ENCODE measurements at regions not wholly inside any gene's neighbourhood (a gene's known extent, or its start where the extent isn't known, plus 50 kb on each side); places are given as distances from the start of the nearest gene placed in this dataset.

DNA sequence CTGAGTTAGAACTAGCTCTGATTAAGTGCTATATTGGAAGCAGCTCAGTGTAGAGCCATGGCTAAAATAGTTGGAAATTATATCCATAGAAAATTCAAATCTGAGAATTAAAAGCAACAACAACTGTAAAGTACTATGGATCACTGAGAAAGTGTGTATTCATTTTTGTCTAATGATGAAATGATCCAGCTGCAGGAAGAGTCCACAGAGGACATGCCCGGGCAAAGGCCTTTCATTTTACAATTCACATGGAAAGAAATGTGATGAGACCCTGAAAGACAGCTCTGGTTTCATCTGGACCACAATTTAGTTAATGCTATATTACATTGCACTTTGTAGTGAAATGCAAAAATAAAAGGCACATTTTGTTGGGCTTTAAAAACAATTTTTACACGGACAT lies 196.8 kb upstream of the FAT1 start:
- H3K9me3 ChIP-seq (ENCODE audit: low read length): no peaks in the 10 kb centered on the region
- no peaks in the 10 kb centered on the region for H3K36me3 ChIP-seq (ENCODE audit: insufficient read depth, low read length)
- no peak overlapping the region for H3K4me3 ChIP-seq (ENCODE audit: low read depth in 1 of 2, low read length in 2 of 2)
- no peaks in the 10 kb centered on the region for H3K27me3 ChIP-seq (ENCODE audit: control insufficient read depth in 1 of 2, insufficient read depth in 2 of 2, low read length in 2 of 2)
- H3K9ac ChIP-seq (ENCODE audit: low read length): no peak overlapping the region
- peak overlapping the region; percentile 64 for H3K27ac ChIP-seq (ENCODE audit: low read depth, low read length)
- H3K4me1 ChIP-seq (ENCODE audit: insufficient read depth, low read length): peaks cover 37% of the 10 kb centered on the region

DNA sequence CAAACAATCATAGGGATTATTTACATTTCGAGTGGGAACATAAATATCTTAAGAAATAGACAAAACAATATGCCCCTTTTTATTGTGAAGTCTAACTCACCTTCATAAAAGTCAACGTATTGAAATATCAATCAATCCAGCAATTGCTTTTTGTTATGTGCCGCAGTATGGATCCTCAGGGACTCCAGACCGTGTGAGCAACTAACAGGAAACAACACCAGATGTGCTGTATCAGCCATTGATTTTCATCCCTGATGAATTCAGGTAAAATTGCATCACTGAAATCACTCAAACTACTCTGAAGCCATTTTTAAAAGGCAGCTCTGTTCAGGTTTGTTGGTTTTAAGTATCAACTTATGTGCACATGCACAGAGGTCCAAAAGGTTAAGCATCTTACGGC lies 197.3 kb upstream of the FAT1 start:
- peaks cover 37% of the 10 kb centered on the region for H3K4me1 ChIP-seq (ENCODE audit: insufficient read depth, low read length)
- H3K9me3 ChIP-seq (ENCODE audit: low read length): no peaks in the 10 kb centered on the region
- H3K4me3 ChIP-seq (ENCODE audit: low read depth in 1 of 2, low read length in 2 of 2): no peak overlapping the region
- H3K27ac ChIP-seq (ENCODE audit: low read depth, low read length): peak overlapping the region; percentile 64
- no peaks in the 10 kb centered on the region for H3K36me3 ChIP-seq (ENCODE audit: insufficient read depth, low read length)
- no peak overlapping the region for H3K9ac ChIP-seq (ENCODE audit: low read length)
- H3K27me3 ChIP-seq (ENCODE audit: control insufficient read depth in 1 of 2, insufficient read depth in 2 of 2, low read length in 2 of 2): no peaks in the 10 kb centered on the region

DNA sequence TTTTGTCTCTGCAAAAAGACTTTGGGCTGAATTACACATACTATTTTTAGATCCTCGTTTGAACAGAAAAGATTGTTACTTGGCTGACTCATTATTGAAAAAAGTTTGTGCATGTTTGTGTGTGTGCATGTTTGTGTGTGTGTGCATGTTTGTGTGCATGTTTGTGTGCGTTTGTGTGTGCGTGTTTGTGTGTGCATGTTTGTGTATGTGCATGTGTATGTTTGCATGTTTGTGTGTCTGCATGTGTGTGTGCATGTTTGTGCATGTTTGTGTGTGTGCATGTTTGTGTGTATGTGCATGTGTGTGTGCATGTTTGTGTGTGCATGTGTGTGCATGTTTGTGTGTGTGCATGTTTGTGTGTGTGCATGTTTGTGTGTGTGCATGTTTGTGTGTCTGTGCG lies 201.1 kb upstream of the FAT1 start:
- Histone ChIP-seq H3K4me3 (ENCODE audit: low read depth in 1 of 2, low read length in 2 of 2) (no peak overlapping the region), H3K9ac (ENCODE audit: low read length) (no peak overlapping the region), H3K36me3 (ENCODE audit: insufficient read depth, low read length) (no peaks in the 10 kb centered on the region), H3K27ac (ENCODE audit: low read depth, low read length) (no peak overlapping the region), H3K9me3 (ENCODE audit: low read length) (no peaks in the 10 kb centered on the region), H3K4me1 (ENCODE audit: insufficient read depth, low read length) (peaks cover 14% of the 10 kb centered on the region), H3K27me3 (ENCODE audit: control insufficient read depth in 1 of 2, insufficient read depth in 2 of 2, low read length in 2 of 2) (no peaks in the 10 kb centered on the region)

DNA sequence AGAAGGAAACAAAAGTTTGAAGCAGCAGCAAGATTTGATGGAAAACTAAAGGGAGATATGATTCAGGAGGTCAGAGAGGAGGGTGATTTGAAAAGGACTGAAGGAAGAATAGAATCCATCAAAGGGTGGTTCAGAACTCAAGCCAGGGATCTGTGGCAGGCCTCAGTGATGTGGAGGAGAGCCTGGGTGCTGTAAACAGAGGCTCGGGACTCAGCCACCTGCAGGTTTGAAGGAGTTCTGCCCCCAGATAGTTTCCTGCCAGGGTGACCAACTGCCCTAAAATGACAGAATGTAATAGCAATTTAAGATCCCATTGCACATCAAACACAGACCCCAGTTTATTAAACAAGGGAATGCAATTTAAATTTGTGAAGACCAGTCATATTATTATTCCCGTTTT lies 204.0 kb upstream of the FAT1 start:
- H3K4me3 ChIP-seq (ENCODE audit: low read depth in 1 of 2, low read length in 2 of 2): no peak overlapping the region
- no peaks in the 10 kb centered on the region for H3K4me1 ChIP-seq (ENCODE audit: insufficient read depth, low read length)
- no peaks in the 10 kb centered on the region for H3K36me3 ChIP-seq (ENCODE audit: insufficient read depth, low read length)
- H3K9me3 ChIP-seq (ENCODE audit: low read length): no peaks in the 10 kb centered on the region
- no peaks in the 10 kb centered on the region for H3K27me3 ChIP-seq (ENCODE audit: control insufficient read depth in 1 of 2, insufficient read depth in 2 of 2, low read length in 2 of 2)
- H3K9ac ChIP-seq (ENCODE audit: low read length): no peak overlapping the region
- no peak overlapping the region for H3K27ac ChIP-seq (ENCODE audit: low read depth, low read length)

DNA sequence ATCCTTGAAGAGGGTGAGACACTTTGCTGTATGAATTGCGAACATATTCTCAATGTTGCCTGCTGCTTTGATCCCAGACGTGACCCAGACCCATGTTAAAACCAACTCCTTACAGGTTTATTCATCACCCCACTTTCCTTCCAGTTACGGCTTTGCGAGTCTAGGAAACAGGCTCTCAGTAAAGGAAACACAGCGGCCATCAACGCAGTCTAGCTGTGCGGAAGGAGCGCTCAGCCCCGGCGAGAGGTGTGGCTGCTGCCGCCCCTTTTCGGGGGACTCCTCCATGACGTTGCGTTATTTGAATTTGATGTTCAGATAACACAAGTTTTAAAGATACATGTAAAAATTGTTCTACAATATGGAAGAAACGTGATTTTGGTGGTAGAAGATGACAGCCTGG lies 206.4 kb upstream of the FAT1 start:
- H3K36me3 ChIP-seq (ENCODE audit: insufficient read depth, low read length): no peaks in the 10 kb centered on the region
- peaks cover 12% of the 10 kb centered on the region for H3K4me1 ChIP-seq (ENCODE audit: insufficient read depth, low read length)
- no peaks in the 10 kb centered on the region for H3K9me3 ChIP-seq (ENCODE audit: low read length)
- no peaks in the 10 kb centered on the region for H3K27me3 ChIP-seq (ENCODE audit: control insufficient read depth in 1 of 2, insufficient read depth in 2 of 2, low read length in 2 of 2)
- no peak overlapping the region for H3K4me3 ChIP-seq (ENCODE audit: low read depth in 1 of 2, low read length in 2 of 2)
- no peak overlapping the region for H3K9ac ChIP-seq (ENCODE audit: low read length)
- H3K27ac ChIP-seq (ENCODE audit: low read depth, low read length): no peak overlapping the region

DNA sequence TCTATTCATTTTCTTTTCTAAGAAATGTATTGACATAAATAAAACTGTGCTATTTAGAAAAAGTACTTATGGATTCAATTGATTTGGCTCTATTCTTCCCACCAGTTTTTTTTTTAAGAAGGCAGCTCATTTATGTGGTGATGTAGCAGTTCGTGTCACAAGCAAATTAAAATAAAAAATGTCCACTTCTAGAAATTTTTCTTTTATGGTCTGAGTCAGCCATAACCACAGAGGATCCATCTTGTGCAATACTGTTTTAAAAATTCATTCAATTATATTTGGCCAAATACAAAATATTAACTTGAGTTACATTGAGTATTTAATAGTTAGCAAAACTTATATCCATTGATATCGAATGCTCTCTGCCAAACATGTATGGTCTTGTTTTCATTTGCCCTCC lies 207.9 kb upstream of the FAT1 start:
- H3K9me3 ChIP-seq (ENCODE audit: low read length): no peaks in the 10 kb centered on the region
- H3K4me3 ChIP-seq (ENCODE audit: low read depth in 1 of 2, low read length in 2 of 2): no peak overlapping the region
- H3K27ac ChIP-seq (ENCODE audit: low read depth, low read length): no peak overlapping the region
- H3K9ac ChIP-seq (ENCODE audit: low read length): no peak overlapping the region
- peaks cover 24% of the 10 kb centered on the region for H3K4me1 ChIP-seq (ENCODE audit: insufficient read depth, low read length)
- no peaks in the 10 kb centered on the region for H3K36me3 ChIP-seq (ENCODE audit: insufficient read depth, low read length)
- H3K27me3 ChIP-seq (ENCODE audit: control insufficient read depth in 1 of 2, insufficient read depth in 2 of 2, low read length in 2 of 2): no peaks in the 10 kb centered on the region

DNA sequence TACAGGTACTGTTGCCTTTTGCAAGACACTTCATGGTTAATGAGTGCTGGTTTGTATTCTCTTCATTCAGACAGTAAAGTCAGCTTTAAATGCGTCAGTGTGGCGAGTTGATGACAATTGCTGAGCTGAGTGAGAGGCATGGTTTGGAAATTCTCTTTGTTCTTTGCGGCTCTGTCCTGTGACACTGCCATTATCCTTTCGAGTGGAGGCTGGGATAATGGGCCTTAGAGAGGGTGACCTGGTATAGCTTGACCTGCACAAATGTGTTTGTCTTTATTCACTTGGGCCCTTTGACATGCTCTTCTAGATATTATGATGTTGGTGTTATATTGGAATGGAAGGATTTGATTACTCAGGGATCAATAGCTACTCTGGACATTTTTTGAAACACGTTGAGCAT lies 208.5 kb upstream of the FAT1 start:
- Histone ChIP-seq H3K27me3 (ENCODE audit: control insufficient read depth in 1 of 2, insufficient read depth in 2 of 2, low read length in 2 of 2) (no peaks in the 10 kb centered on the region), H3K36me3 (ENCODE audit: insufficient read depth, low read length) (no peaks in the 10 kb centered on the region), H3K4me3 (ENCODE audit: low read depth in 1 of 2, low read length in 2 of 2) (no peak overlapping the region), H3K27ac (ENCODE audit: low read depth, low read length) (no peak overlapping the region), H3K9ac (ENCODE audit: low read length) (no peak overlapping the region), H3K9me3 (ENCODE audit: low read length) (no peaks in the 10 kb centered on the region), H3K4me1 (ENCODE audit: insufficient read depth, low read length) (peaks cover 28% of the 10 kb centered on the region)

DNA sequence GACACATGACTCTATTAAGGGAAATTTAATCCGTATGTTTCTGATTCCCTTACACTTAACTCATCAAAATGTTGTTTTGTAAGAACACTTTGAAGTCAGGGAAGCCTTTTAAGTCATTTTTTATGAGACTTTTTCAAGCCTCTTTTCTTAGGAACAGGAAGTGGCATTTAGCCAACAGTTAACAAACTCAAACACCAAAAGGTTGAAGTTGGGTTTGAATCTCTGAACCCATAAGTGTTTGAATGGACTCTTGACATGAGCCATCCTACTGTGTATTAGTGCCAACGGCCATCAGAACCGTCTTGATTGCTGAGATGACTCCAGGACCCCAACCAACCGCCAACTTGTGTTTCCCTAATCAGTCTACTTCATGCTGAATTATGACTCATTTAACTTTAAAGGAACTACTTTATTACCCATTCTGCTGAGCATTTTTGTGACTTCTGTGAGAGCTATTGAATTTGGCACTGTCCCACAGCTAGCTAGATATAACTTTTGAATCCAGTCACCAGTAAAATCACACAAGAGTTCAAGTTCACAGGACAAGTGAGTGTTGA lies 209.1 kb upstream of the FAT1 start:
- H3K4me3 ChIP-seq (ENCODE audit: low read depth in 1 of 2, low read length in 2 of 2): no peak overlapping the region
- peaks cover 28% of the 10 kb centered on the region for H3K4me1 ChIP-seq (ENCODE audit: insufficient read depth, low read length)
- no peaks in the 10 kb centered on the region for H3K27me3 ChIP-seq (ENCODE audit: control insufficient read depth in 1 of 2, insufficient read depth in 2 of 2, low read length in 2 of 2)
- no peaks in the 10 kb centered on the region for H3K36me3 ChIP-seq (ENCODE audit: insufficient read depth, low read length)
- no peak overlapping the region for H3K9ac ChIP-seq (ENCODE audit: low read length)
- H3K9me3 ChIP-seq (ENCODE audit: low read length): no peaks in the 10 kb centered on the region
- no peak overlapping the region for H3K27ac ChIP-seq (ENCODE audit: low read depth, low read length)

DNA sequence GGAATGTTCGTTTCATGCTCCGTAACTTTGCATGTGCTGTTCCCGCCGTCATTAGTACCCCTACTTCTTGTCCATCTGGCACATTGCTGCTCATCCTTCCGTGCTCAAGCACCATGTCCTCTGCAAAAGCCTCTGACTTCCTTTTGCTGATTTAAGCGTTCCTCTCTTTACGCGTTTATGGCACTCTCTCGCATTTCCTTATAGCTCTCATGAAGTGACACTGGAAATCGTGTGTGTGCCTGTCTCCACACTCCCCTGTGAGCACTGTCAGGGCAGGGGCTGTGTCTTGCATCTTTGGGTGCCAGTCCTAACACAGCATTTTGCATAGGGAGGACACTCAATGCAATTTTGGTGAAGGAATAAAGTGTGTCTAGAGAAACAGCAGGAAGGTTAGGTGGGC lies 210.6 kb upstream of the FAT1 start:
- no peak overlapping the region for H3K27ac ChIP-seq (ENCODE audit: low read depth, low read length)
- H3K36me3 ChIP-seq (ENCODE audit: insufficient read depth, low read length): no peaks in the 10 kb centered on the region
- H3K4me1 ChIP-seq (ENCODE audit: insufficient read depth, low read length): peaks cover 28% of the 10 kb centered on the region
- no peak overlapping the region for H3K9ac ChIP-seq (ENCODE audit: low read length)
- H3K4me3 ChIP-seq (ENCODE audit: low read depth in 1 of 2, low read length in 2 of 2): no peak overlapping the region
- H3K9me3 ChIP-seq (ENCODE audit: low read length): no peaks in the 10 kb centered on the region
- H3K27me3 ChIP-seq (ENCODE audit: control insufficient read depth in 1 of 2, insufficient read depth in 2 of 2, low read length in 2 of 2): no peaks in the 10 kb centered on the region

DNA sequence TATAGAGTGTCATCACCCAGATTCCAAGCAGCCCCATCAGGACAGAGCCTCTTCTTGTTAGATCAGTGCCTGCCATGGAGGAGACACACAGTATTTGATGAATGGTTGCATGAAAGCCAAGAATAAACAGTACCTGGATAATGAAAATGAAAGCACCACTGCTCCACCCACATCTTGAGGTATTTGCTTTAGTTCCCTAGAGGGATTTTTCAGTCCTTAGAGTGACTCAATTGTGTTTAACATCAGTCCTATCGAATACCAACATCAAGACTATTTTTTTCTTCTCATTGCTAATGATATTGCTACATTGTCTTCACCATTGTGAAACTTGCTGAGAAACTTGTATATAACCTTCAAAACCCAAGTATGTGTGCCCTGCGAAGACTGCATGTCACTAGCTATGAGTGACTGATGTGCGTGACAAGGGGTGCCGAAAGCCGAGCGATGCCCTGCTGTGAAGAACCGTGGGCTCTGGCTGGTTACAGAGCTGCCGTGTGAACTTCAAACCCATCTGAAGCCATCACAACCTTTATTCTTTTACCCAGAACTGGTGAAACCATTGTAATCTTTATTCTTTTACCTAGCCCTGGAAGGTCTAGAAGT lies 211.3 kb upstream of the FAT1 start:
- H3K36me3 ChIP-seq (ENCODE audit: insufficient read depth, low read length): no peaks in the 10 kb centered on the region
- H3K27ac ChIP-seq (ENCODE audit: low read depth, low read length): no peak overlapping the region
- peaks cover 28% of the 10 kb centered on the region for H3K4me1 ChIP-seq (ENCODE audit: insufficient read depth, low read length)
- H3K4me3 ChIP-seq (ENCODE audit: low read depth in 1 of 2, low read length in 2 of 2): no peak overlapping the region
- no peak overlapping the region for H3K9ac ChIP-seq (ENCODE audit: low read length)
- H3K27me3 ChIP-seq (ENCODE audit: control insufficient read depth in 1 of 2, insufficient read depth in 2 of 2, low read length in 2 of 2): no peaks in the 10 kb centered on the region
- H3K9me3 ChIP-seq (ENCODE audit: low read length): no peaks in the 10 kb centered on the region

DNA sequence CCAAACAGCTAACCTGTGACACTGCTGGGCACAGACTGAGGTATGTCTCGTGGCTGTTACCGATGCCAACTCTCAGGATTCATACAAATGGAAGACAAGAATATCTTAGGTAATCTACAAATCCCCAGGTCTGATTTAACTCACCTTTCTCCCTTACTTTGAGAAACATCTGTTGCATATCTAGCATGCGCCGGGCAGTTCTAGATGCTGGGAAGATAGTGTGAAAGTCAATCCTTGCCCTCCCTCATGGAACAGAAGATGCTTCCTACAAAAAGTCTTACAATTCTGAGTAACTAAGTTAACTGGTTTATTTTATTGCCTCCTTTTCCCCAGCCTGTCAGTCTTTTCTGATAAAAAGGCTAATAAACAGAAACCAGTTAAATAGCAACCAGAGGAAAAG lies 212.2 kb upstream of the FAT1 start:
- Histone ChIP-seq H3K27ac (ENCODE audit: low read depth, low read length) (peak overlapping the region; percentile 39), H3K4me1 (ENCODE audit: insufficient read depth, low read length) (peaks cover 28% of the 10 kb centered on the region), H3K27me3 (ENCODE audit: control insufficient read depth in 1 of 2, insufficient read depth in 2 of 2, low read length in 2 of 2) (no peaks in the 10 kb centered on the region), H3K9me3 (ENCODE audit: low read length) (no peaks in the 10 kb centered on the region), H3K4me3 (ENCODE audit: low read depth in 1 of 2, low read length in 2 of 2) (no peak overlapping the region), H3K9ac (ENCODE audit: low read length) (no peak overlapping the region), H3K36me3 (ENCODE audit: insufficient read depth, low read length) (no peaks in the 10 kb centered on the region)
